ENCODE measurements at regions not wholly inside any gene's neighbourhood (a gene's known extent, or its start where the extent isn't known, plus 50 kb on each side); places are given as distances from the start of the nearest gene placed in this dataset.
"Not testable (repeated sequence)": the region's sequence is repeated elsewhere in the genome, so short reads cannot be mapped to it uniquely, and the experiment has no call there.

- Mint-ChIP-seq H3K9me3 (peaks cover 33% of the 10 kb centered on the region), H3K27ac (no peak overlapping the region), H3K4me1 (no peaks in the 10 kb centered on the region), H3K4me3 (no peak overlapping the region), H3K36me3 (peaks cover 3% of the 10 kb centered on the region), H3K27me3 (ENCODE audit: low read depth) (no peaks in the 10 kb centered on the region)
- no peak for DNase-seq (ENCODE audit: low spot score in 2 of 2, unreplicated experiment in 2 of 2)
- TF ChIP-seq, protein P1, sequence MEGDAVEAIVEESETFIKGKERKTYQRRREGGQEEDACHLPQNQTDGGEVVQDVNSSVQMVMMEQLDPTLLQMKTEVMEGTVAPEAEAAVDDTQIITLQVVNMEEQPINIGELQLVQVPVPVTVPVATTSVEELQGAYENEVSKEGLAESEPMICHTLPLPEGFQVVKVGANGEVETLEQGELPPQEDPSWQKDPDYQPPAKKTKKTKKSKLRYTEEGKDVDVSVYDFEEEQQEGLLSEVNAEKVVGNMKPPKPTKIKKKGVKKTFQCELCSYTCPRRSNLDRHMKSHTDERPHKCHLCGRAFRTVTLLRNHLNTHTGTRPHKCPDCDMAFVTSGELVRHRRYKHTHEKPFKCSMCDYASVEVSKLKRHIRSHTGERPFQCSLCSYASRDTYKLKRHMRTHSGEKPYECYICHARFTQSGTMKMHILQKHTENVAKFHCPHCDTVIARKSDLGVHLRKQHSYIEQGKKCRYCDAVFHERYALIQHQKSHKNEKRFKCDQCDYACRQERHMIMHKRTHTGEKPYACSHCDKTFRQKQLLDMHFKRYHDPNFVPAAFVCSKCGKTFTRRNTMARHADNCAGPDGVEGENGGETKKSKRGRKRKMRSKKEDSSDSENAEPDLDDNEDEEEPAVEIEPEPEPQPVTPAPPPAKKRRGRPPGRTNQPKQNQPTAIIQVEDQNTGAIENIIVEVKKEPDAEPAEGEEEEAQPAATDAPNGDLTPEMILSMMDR (IDR thresholded peaks at IDR 0.05; ENCODE audit: unreplicated experiment) = no peak
Observed at GRCh38 chr12:74235342-74235741, 302.3 kb upstream of the ATXN7L3B start.

- H3K4me3 Mint-ChIP-seq = no peak overlapping the region
- H3K9me3 Mint-ChIP-seq = peaks cover 28% of the 10 kb centered on the region
- TF ChIP-seq, protein P1 (IDR thresholded peaks at IDR 0.05; ENCODE audit: unreplicated experiment) = no peak
- no peak for DNase-seq (ENCODE audit: low spot score in 2 of 2, unreplicated experiment in 2 of 2)
- H3K36me3 Mint-ChIP-seq = peaks cover 3% of the 10 kb centered on the region
- no peaks in the 10 kb centered on the region for H3K4me1 Mint-ChIP-seq
- no peaks in the 10 kb centered on the region for H3K27me3 Mint-ChIP-seq (ENCODE audit: low read depth)
- H3K27ac Mint-ChIP-seq = no peak overlapping the region
Observed at GRCh38 chr12:74241341-74241740, 296.3 kb upstream of the ATXN7L3B start.

DNA sequence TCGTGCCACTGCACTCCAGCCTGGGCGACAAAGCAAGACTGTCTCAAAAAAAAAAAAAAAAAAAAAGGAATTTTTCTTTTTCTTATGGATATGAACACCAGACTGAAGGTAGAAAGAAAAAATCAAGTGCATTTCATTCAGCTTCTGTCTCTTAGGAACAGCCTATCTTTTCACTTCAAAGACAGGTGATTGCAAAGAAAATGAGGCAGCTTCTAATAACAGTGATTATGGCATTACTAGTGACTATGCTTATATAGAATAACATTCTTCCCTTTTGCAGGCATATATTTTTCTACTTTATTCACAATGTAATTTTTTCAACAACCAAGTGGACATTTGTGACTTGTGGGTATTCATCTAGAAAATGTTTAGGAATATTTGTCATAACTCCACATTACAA is 295.5 kb upstream of the ATXN7L3B start:
- H3K36me3 Mint-ChIP-seq = peaks cover 3% of the 10 kb centered on the region
- H3K4me3 Mint-ChIP-seq = no peak overlapping the region

GRCh38 chr12:74245458-74245857 is 292.2 kb upstream of the ATXN7L3B start:
- no peaks in the 10 kb centered on the region for H3K4me1 Mint-ChIP-seq
- TF ChIP-seq, protein P1 (IDR thresholded peaks at IDR 0.05; ENCODE audit: unreplicated experiment) = no peak
- no peaks in the 10 kb centered on the region for H3K36me3 Mint-ChIP-seq
- H3K9me3 Mint-ChIP-seq = peaks cover 12% of the 10 kb centered on the region
- DNase-seq (ENCODE audit: low spot score in 2 of 2, unreplicated experiment in 2 of 2) = no peak
- no peak overlapping the region for H3K27ac Mint-ChIP-seq
- H3K27me3 Mint-ChIP-seq (ENCODE audit: low read depth) = no peaks in the 10 kb centered on the region
- H3K4me3 Mint-ChIP-seq = no peak overlapping the region

More for the DNA sequence above, 295.5 kb upstream of the ATXN7L3B start:
- peaks cover 30% of the 10 kb centered on the region for H3K9me3 Mint-ChIP-seq
- H3K27ac Mint-ChIP-seq = no peak overlapping the region
- no peaks in the 10 kb centered on the region for H3K27me3 Mint-ChIP-seq (ENCODE audit: low read depth)
- TF ChIP-seq, protein P1 (IDR thresholded peaks at IDR 0.05; ENCODE audit: unreplicated experiment) = no peak
- H3K4me1 Mint-ChIP-seq = no peaks in the 10 kb centered on the region
- no peak for DNase-seq (ENCODE audit: low spot score in 2 of 2, unreplicated experiment in 2 of 2)

- Mint-ChIP-seq H3K27ac (no peak overlapping the region), H3K9me3 (peaks cover 12% of the 10 kb centered on the region), H3K4me1 (no peaks in the 10 kb centered on the region), H3K4me3 (no peak overlapping the region), H3K36me3 (no peaks in the 10 kb centered on the region), H3K27me3 (ENCODE audit: low read depth) (no peaks in the 10 kb centered on the region)
- DNase-seq (ENCODE audit: low spot score in 2 of 2, unreplicated experiment in 2 of 2) = no peak
- TF ChIP-seq, protein P1 (IDR thresholded peaks at IDR 0.05; ENCODE audit: unreplicated experiment) = no peak
Observed at GRCh38 chr12:74250891-74251290, 286.7 kb upstream of the ATXN7L3B start.

DNA sequence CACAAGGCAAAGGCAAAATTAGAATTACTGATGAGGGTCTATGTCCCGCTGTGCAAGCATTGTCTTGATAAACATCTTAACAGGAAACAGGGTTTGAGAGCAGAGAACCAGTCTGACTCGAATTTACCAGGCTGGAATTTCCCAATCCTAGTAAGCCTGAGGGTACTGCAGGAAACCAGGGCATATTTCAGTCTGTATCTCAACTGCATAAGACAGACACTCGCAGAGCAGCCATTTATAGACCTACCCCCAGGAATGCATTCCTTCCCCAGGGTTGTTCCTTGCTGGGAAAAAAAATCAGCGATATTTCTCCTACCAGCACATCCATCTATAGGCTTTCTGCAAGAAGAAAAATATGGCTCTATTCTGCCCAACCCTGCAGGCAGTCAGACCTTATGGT is 283.8 kb upstream of the ATXN7L3B start:
- not testable (repeated sequence) for H3K36me3 Mint-ChIP-seq; H3K4me3 Mint-ChIP-seq; H3K9me3 Mint-ChIP-seq; DNase-seq (ENCODE audit: low spot score in 2 of 2, unreplicated experiment in 2 of 2); H3K4me1 Mint-ChIP-seq; H3K27ac Mint-ChIP-seq; H3K27me3 Mint-ChIP-seq (ENCODE audit: low read depth)

Data from mesothelial cell of epicardium (in vitro differentiated cells).